ENCODE measurements at regions not wholly inside any gene's neighbourhood (a gene's known extent, or its start where the extent isn't known, plus 50 kb on each side); places are given as distances from the start of the nearest gene placed in this dataset.

- TF ChIP-seq CTCF (conservative IDR thresholded peaks at IDR 0.05), result no peak
- no peak for TF ChIP-seq EZH2 (IDR thresholded peaks at IDR 0.05; ENCODE audit: low read depth)
These were observed 252.4 kb upstream of the KAZN start for GRCh38 chr1:14345946-14346550.

All from PC-9 (cell line).